ENCODE measurements at regions not wholly inside any gene's neighbourhood (a gene's known extent, or its start where the extent isn't known, plus 50 kb on each side); places are given as distances from the start of the nearest gene placed in this dataset.

GRCh38 chr10:108303149-108303548, 1138.6 kb upstream of the SORCS1 start:
- H3K27me3 Mint-ChIP-seq (ENCODE audit: low read depth): no peaks in the 10 kb centered on the region; the same call in 1 of the 2 replicates
- Histone ChIP-seq H3K14ac (ENCODE audit: insufficient read depth, low read length) (no peak overlapping the region), H3K79me1 (ENCODE audit: insufficient read depth, low read depth, low read length, poor library complexity, severe bottlenecking) (no peaks in the 10 kb centered on the region), H3K18ac (ENCODE audit: insufficient read length, low read depth, low read length) (no peak overlapping the region), H2BK120ac (ENCODE audit: low read depth, low read length, poor library complexity, severe bottlenecking) (no peak overlapping the region), H2BK5ac (ENCODE audit: insufficient read length, low read length) (no peak overlapping the region), H2AK5ac (ENCODE audit: insufficient read length, low read length) (no peak overlapping the region), H4K5ac (ENCODE audit: insufficient read length, low read depth, low read length) (no peak overlapping the region), H3K9ac (ENCODE audit: extremely low read depth, insufficient read length, low read length) (no peak overlapping the region), H3K4me2 (ENCODE audit: insufficient read depth, insufficient read length, low read length) (no peak overlapping the region), H4K91ac (ENCODE audit: insufficient read length, low read depth, low read length) (no peak overlapping the region), H2AFZ (ENCODE audit: low read length) (no peak overlapping the region), H2BK15ac (ENCODE audit: low read depth, low read length) (no peak overlapping the region), H3K27ac (ENCODE audit: insufficient read length, low read depth, low read length) (no peak overlapping the region), H3K27me3 (ENCODE audit: insufficient read depth, low read length) (no peaks in the 10 kb centered on the region), H3T11ph (ENCODE audit: low read length) (no peak overlapping the region), H2BK20ac (ENCODE audit: low read depth, low read length, poor library complexity, severe bottlenecking) (no peak overlapping the region), H3K23ac (ENCODE audit: insufficient read length, low read depth, low read length) (no peak overlapping the region), H4K20me1 (ENCODE audit: control insufficient read depth, insufficient read depth, insufficient read length) (no peaks in the 10 kb centered on the region), H3K4me1 (ENCODE audit: insufficient read depth, low read length) (no peaks in the 10 kb centered on the region), H3K9me3 (ENCODE audit: control insufficient read depth, low read depth, low read length) (no peaks in the 10 kb centered on the region), H3K23me2 (ENCODE audit: insufficient read length, low read depth, low read length, poor library complexity, severe bottlenecking) (no peaks in the 10 kb centered on the region), H3K79me2 (ENCODE audit: insufficient read depth, low read length) (no peaks in the 10 kb centered on the region), H3K4ac (ENCODE audit: low read depth, low read length) (no peak overlapping the region), H3K56ac (ENCODE audit: insufficient read length, low read depth, low read length) (no peak overlapping the region), H4K8ac (replicated peaks; ENCODE audit: insufficient read length, low read depth, low read length) (no peak overlapping the region), H2BK12ac (ENCODE audit: insufficient read length, low read depth, low read length) (no peak overlapping the region)
- H3K4me3 Mint-ChIP-seq: no peak overlapping the region
- H3K36me3 Mint-ChIP-seq (ENCODE audit: insufficient read depth in 1 of 3, low read depth in 3 of 3): no peaks in the 10 kb centered on the region
- peaks cover 7 to 12% of the 10 kb centered on the region in 2 experiments for H3K4me1 Mint-ChIP-seq
- DNase-seq: no peak
- H3K27ac Mint-ChIP-seq: no peak overlapping the region
- no CpG with 5 or more reads among the region's 5 CpGs for WGBS (ENCODE audit: extremely low coverage, insufficient read length, low lambda C conversion rate)
- no peak for TF ChIP-seq CTCF (conservative IDR thresholded peaks at IDR 0.05)
- H3K9me3 Mint-ChIP-seq: no peaks in the 10 kb centered on the region

Measured in H9 (cell line).